DMS79 treated with DMSO at 0.1 percent for 48 hours (cell line): ENCODE measurements at regions not wholly inside any gene's neighbourhood (a gene's known extent, or its start where the extent isn't known, plus 50 kb on each side); places are given as distances from the start of the nearest gene placed in this dataset.

ENCODE experiments used
- DNase-seq: peaks from one replicate; lab custom pipeline; 2025; lab: John Stamatoyannopoulos, UW

- DNase-seq, result peak; percentile 12
These were observed 379.2 kb downstream of the SHANK2 start for GRCh38 chr11:70872955-70873735.

- DNase-seq, result no peak
These were observed 378.5 kb downstream of the SHANK2 start for GRCh38 chr11:70873736-70874412.

- DNase-seq, result peak; percentile 88
These were observed 375.7 kb downstream of the SHANK2 start for GRCh38 chr11:70876685-70877084.

- no peak for DNase-seq
These were observed 375.2 kb downstream of the SHANK2 start for GRCh38 chr11:70877151-70877550.

GRCh38 chr11:70878366-70878765 is 374.0 kb downstream of the SHANK2 start:
- no peak for DNase-seq

- no peak for DNase-seq
These were observed 372.6 kb downstream of the SHANK2 start for GRCh38 chr11:70879601-70880285.

GRCh38 chr11:70880416-70880815 is 372.0 kb downstream of the SHANK2 start:
- no peak for DNase-seq

GRCh38 chr11:70881948-70882715 is 370.2 kb downstream of the SHANK2 start:
- DNase-seq, result no peak

GRCh38 chr11:70882716-70883085 is 369.7 kb downstream of the SHANK2 start:
- no peak for DNase-seq

- no peak for DNase-seq
These were observed 368.9 kb downstream of the SHANK2 start for GRCh38 chr11:70883323-70883940.

- no peak for DNase-seq
These were observed 368.3 kb downstream of the SHANK2 start for GRCh38 chr11:70883973-70884623.

GRCh38 chr11:70885281-70886231 is 366.8 kb downstream of the SHANK2 start:
- DNase-seq, result peak; percentile 53

- no peak for DNase-seq
These were observed 366.1 kb downstream of the SHANK2 start for GRCh38 chr11:70886256-70886655.

- DNase-seq, result no peak
These were observed 365.5 kb downstream of the SHANK2 start for GRCh38 chr11:70886676-70887541.

- DNase-seq, result no peak
These were observed 364.9 kb downstream of the SHANK2 start for GRCh38 chr11:70887542-70887827.

- DNase-seq, result no peak
These were observed 364.3 kb downstream of the SHANK2 start for GRCh38 chr11:70888061-70888460.

- no peak for DNase-seq
These were observed 363.0 kb downstream of the SHANK2 start for GRCh38 chr11:70889411-70889810.

GRCh38 chr11:70891844-70892380 is 360.5 kb downstream of the SHANK2 start:
- DNase-seq, result no peak

GRCh38 chr11:70892889-70893288 is 359.5 kb downstream of the SHANK2 start:
- DNase-seq, result no peak
